Right lobe of liver (tissue), 4 donors: ENCODE measurements at regions not wholly inside any gene's neighbourhood (a gene's known extent, or its start where the extent isn't known, plus 50 kb on each side); places are given as distances from the start of the nearest gene placed in this dataset.

Source experiments
- POLR2A ChIP-seq: fragments of 450-650 bp; IDR thresholded peaks from one replicate; pipeline ENCODE4 v1.6.1; 2017; ENCODE audit warnings: antibody characterized with exemption, mild to moderate bottlenecking
- TF ChIP-seq, protein P1 (sequence below), 4 donors: fragments of 200-600 bp in 3 of 4; fragments of 450-650 bp in 1 of 4; IDR thresholded peaks; one replicate each; pipeline versions ENCODE4 v1.5.1 to v1.8.0; 2016 to 2022; ENCODE audit warnings: antibody characterized with exemption in 4 of 4, mild to moderate bottlenecking in 2 of 4
- donor health status: DM: no; HTN: no; CAD: no.
- donor health status: DM: no; HTN: no; CAD: no.
- donor health status: DM: no; HTN: yes; CAD: no.

DNA sequence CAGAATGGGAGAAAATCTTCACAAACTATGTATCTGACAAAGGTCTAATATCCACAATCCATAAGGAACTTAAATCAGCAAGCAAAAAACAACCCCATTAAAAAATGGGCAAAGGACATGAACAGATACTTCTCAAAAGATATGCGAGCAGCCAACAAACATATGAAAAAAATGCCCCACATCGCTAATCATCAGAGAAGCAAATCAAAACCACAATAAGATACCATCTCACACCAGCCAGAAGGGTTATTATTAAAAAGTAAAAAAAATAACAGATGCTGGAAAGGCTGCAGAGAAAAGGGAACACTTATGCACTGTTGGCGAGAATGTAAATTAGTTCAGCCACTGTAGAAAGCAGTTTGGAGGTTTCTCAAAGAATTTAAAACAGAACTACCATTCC is 80.2 kb upstream of the ATP11B start:
- TF ChIP-seq, protein P1, sequence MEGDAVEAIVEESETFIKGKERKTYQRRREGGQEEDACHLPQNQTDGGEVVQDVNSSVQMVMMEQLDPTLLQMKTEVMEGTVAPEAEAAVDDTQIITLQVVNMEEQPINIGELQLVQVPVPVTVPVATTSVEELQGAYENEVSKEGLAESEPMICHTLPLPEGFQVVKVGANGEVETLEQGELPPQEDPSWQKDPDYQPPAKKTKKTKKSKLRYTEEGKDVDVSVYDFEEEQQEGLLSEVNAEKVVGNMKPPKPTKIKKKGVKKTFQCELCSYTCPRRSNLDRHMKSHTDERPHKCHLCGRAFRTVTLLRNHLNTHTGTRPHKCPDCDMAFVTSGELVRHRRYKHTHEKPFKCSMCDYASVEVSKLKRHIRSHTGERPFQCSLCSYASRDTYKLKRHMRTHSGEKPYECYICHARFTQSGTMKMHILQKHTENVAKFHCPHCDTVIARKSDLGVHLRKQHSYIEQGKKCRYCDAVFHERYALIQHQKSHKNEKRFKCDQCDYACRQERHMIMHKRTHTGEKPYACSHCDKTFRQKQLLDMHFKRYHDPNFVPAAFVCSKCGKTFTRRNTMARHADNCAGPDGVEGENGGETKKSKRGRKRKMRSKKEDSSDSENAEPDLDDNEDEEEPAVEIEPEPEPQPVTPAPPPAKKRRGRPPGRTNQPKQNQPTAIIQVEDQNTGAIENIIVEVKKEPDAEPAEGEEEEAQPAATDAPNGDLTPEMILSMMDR (IDR thresholded peaks at IDR 0.05), result no peak
- no peak for TF ChIP-seq POLR2A
